ENCODE measurements at regions not wholly inside any gene's neighbourhood (a gene's known extent, or its start where the extent isn't known, plus 50 kb on each side); places are given as distances from the start of the nearest gene placed in this dataset.
"Not testable (repeated sequence)": the region's sequence is repeated elsewhere in the genome, so short reads cannot be mapped to it uniquely, and the experiment has no call there.

DNA sequence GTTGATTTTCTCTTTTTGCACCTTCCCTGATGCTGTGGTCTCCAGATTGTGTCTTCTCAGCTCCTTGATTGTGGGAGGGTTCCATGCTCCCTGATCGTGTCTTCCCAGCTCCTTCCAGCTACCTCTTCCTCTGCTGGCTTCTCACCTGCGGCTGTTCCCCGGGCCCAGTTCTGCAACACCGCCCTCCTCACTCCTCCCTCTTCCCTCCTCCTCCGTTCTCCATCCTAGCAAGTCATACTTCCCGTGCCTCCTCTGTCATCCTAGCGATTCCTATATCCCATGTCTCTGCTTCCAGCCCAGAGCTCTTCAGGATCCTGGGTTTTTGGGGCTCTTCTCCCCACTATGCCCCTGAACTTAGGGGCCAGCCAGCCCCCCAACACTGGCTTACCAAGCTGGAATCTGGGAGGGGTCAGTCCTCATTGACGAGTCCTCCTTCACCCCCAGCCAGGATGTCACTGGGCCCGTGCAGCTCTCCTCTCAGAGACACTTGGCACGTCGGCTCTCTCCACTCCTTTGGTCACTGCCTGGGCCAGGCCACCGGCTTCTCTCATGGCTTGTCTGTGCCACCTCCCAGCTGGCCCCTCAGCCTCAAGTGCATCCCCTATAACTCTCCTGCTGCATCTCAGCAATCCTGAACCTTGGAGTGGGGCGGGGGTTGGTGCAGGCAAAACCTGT lies 255.4 kb upstream of the MVB12B start:
- Histone ChIP-seq H3K4me2 (ENCODE audit: low read length) (no peak overlapping the region), H3K9ac (ENCODE audit: low read length) (no peak overlapping the region), H3K27me3 (ENCODE audit: insufficient read depth, low read depth, low read length) (no peaks in the 10 kb centered on the region), H3K9me3 (ENCODE audit: low read length) (no peaks in the 10 kb centered on the region), H3K36me3 (ENCODE audit: insufficient read depth, low read length) (no peaks in the 10 kb centered on the region), H3F3A (ENCODE audit: insufficient read depth, low read length, poor library complexity, severe bottlenecking) (no peaks in the 10 kb centered on the region), H4K20me1 (ENCODE audit: insufficient read depth) (no peaks in the 10 kb centered on the region), H3K79me2 (replicated peaks; ENCODE audit: insufficient read depth, low read length) (no peaks in the 10 kb centered on the region), H2AFZ (ENCODE audit: low read depth, low read length) (no peak overlapping the region), H3K4me3 (ENCODE audit: low read length) (no peak overlapping the region), H3K27ac (ENCODE audit: low read length) (no peak overlapping the region), H3K9me2 (ENCODE audit: insufficient read depth, low read length) (no peaks in the 10 kb centered on the region)
- no peak for TF ChIP-seq SMC3 (conservative IDR thresholded peaks at IDR 0.05; ENCODE audit: poor library complexity)
- TF ChIP-seq TAF1 (IDR thresholded peaks at IDR 0.05; ENCODE audit: low read depth): no peak
- TF ChIP-seq, protein P1, sequence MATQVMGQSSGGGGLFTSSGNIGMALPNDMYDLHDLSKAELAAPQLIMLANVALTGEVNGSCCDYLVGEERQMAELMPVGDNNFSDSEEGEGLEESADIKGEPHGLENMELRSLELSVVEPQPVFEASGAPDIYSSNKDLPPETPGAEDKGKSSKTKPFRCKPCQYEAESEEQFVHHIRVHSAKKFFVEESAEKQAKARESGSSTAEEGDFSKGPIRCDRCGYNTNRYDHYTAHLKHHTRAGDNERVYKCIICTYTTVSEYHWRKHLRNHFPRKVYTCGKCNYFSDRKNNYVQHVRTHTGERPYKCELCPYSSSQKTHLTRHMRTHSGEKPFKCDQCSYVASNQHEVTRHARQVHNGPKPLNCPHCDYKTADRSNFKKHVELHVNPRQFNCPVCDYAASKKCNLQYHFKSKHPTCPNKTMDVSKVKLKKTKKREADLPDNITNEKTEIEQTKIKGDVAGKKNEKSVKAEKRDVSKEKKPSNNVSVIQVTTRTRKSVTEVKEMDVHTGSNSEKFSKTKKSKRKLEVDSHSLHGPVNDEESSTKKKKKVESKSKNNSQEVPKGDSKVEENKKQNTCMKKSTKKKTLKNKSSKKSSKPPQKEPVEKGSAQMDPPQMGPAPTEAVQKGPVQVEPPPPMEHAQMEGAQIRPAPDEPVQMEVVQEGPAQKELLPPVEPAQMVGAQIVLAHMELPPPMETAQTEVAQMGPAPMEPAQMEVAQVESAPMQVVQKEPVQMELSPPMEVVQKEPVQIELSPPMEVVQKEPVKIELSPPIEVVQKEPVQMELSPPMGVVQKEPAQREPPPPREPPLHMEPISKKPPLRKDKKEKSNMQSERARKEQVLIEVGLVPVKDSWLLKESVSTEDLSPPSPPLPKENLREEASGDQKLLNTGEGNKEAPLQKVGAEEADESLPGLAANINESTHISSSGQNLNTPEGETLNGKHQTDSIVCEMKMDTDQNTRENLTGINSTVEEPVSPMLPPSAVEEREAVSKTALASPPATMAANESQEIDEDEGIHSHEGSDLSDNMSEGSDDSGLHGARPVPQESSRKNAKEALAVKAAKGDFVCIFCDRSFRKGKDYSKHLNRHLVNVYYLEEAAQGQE (IDR thresholded peaks at IDR 0.05; ENCODE audit: borderline replicate concordance): no peak
- no peak for TF ChIP-seq MXI1 (conservative IDR thresholded peaks at IDR 0.05; ENCODE audit: poor library complexity, severe bottlenecking)
- TF ChIP-seq RAD21 (conservative IDR thresholded peaks at IDR 0.05): no peak
- TF ChIP-seq, protein P2, sequence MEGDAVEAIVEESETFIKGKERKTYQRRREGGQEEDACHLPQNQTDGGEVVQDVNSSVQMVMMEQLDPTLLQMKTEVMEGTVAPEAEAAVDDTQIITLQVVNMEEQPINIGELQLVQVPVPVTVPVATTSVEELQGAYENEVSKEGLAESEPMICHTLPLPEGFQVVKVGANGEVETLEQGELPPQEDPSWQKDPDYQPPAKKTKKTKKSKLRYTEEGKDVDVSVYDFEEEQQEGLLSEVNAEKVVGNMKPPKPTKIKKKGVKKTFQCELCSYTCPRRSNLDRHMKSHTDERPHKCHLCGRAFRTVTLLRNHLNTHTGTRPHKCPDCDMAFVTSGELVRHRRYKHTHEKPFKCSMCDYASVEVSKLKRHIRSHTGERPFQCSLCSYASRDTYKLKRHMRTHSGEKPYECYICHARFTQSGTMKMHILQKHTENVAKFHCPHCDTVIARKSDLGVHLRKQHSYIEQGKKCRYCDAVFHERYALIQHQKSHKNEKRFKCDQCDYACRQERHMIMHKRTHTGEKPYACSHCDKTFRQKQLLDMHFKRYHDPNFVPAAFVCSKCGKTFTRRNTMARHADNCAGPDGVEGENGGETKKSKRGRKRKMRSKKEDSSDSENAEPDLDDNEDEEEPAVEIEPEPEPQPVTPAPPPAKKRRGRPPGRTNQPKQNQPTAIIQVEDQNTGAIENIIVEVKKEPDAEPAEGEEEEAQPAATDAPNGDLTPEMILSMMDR (IDR thresholded peaks at IDR 0.05; ENCODE audit: poor library complexity, severe bottlenecking): no peak
- TF ChIP-seq EP300 (conservative IDR thresholded peaks at IDR 0.05; ENCODE audit: poor library complexity, severe bottlenecking): no peak
- no peak for TF ChIP-seq POLR2AphosphoS5 (IDR thresholded peaks at IDR 0.05)

DNA sequence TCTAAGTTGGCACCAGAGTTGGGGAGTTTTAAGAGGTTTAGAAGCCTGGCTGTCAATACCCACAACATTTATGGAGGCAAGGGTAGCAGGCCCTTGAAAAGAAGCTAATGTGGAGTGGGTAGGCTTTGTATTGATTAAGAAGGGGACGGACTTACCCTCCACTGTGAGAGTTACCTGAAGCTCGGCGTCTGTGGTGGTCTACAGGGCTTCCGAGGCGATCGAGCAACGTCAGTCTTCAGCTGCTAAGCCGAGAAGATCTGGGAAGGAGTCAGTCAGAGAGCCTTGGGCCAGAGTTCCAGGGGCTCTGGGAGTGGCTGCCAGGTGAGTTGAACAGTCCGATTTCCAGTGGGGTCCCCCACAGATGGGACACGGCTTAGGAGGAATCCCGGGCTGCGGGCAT lies 249.0 kb upstream of the MVB12B start:
- not testable (repeated sequence) for H3K9me3 ChIP-seq (ENCODE audit: low read length); H3F3A ChIP-seq (ENCODE audit: insufficient read depth, low read length, poor library complexity, severe bottlenecking); H3K27me3 ChIP-seq (ENCODE audit: insufficient read depth, low read depth, low read length); H3K9me2 ChIP-seq (ENCODE audit: insufficient read depth, low read length); H4K20me1 ChIP-seq (ENCODE audit: insufficient read depth); H3K4me2 ChIP-seq (ENCODE audit: low read length); H3K27ac ChIP-seq (ENCODE audit: low read length); H3K79me2 ChIP-seq (replicated peaks; ENCODE audit: insufficient read depth, low read length); H3K4me3 ChIP-seq (ENCODE audit: low read length); H3K9ac ChIP-seq (ENCODE audit: low read length); H3K36me3 ChIP-seq (ENCODE audit: insufficient read depth, low read length); H2AFZ ChIP-seq (ENCODE audit: low read depth, low read length)

DNA sequence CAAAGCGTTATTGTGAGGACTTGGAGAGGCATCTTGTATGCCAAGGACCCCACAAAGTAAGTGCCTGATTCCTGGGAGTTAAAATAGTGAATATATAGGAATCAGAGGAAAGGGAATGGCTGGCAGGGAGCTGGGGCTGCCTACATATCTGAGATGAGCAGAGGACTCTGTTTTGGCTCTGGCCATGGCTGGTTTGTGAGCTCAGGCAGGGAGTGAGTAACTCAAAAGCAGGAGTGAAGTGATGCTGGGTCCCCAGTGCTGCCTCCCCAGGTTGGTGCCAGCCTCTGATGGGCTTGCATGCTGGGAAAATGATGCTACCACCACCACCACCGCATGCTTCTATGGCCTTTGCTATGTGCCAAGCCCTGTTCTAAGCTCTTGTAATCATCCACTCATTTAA lies 246.0 kb upstream of the MVB12B start:
- no peak overlapping the region for H3K4me2 ChIP-seq (ENCODE audit: low read length)
- H4K20me1 ChIP-seq (ENCODE audit: insufficient read depth): no peaks in the 10 kb centered on the region
- no peaks in the 10 kb centered on the region for H3F3A ChIP-seq (ENCODE audit: insufficient read depth, low read length, poor library complexity, severe bottlenecking)
- no peak overlapping the region for H2AFZ ChIP-seq (ENCODE audit: low read depth, low read length)
- TF ChIP-seq, protein P2 (IDR thresholded peaks at IDR 0.05; ENCODE audit: poor library complexity, severe bottlenecking): no peak
- TF ChIP-seq EP300 (conservative IDR thresholded peaks at IDR 0.05; ENCODE audit: poor library complexity, severe bottlenecking) (no peak), RAD21 (conservative IDR thresholded peaks at IDR 0.05) (no peak), SMC3 (conservative IDR thresholded peaks at IDR 0.05; ENCODE audit: poor library complexity) (no peak), TAF1 (IDR thresholded peaks at IDR 0.05; ENCODE audit: low read depth) (no peak), MXI1 (conservative IDR thresholded peaks at IDR 0.05; ENCODE audit: poor library complexity, severe bottlenecking) (no peak), EZH2 (IDR thresholded peaks at IDR 0.05; ENCODE audit: borderline replicate concordance, insufficient read depth, low read length, poor library complexity, severe bottlenecking) (no peak), POLR2AphosphoS5 (IDR thresholded peaks at IDR 0.05) (no peak)
- TF ChIP-seq, protein P1 (IDR thresholded peaks at IDR 0.05; ENCODE audit: borderline replicate concordance): no peak
- H3K27me3 ChIP-seq (ENCODE audit: insufficient read depth, low read depth, low read length): peaks cover 4% of the 10 kb centered on the region
- H3K9ac ChIP-seq (ENCODE audit: low read length): no peak overlapping the region
- no peaks in the 10 kb centered on the region for H3K9me3 ChIP-seq (ENCODE audit: low read length)
- no peaks in the 10 kb centered on the region for H3K9me2 ChIP-seq (ENCODE audit: insufficient read depth, low read length)
- no peak overlapping the region for H3K27ac ChIP-seq (ENCODE audit: low read length)
- no peak overlapping the region for H3K4me3 ChIP-seq (ENCODE audit: low read length)
- no peaks in the 10 kb centered on the region for H3K36me3 ChIP-seq (ENCODE audit: insufficient read depth, low read length)
- no peaks in the 10 kb centered on the region for H3K79me2 ChIP-seq (replicated peaks; ENCODE audit: insufficient read depth, low read length)
